Iris pigment epithelial cell (primary cell): ENCODE measurements at regions not wholly inside any gene's neighbourhood (a gene's known extent, or its start where the extent isn't known, plus 50 kb on each side); places are given as distances from the start of the nearest gene placed in this dataset.
A peak's percentile ranks its signal among the peaks of the same experiment; 100 is the strongest.

Experiments used
- DNase-seq: peaks from one replicate; pipeline ENCODE4 v3.0.0-alpha.2; 2011; ENCODE audit warnings: low read depth

DNA sequence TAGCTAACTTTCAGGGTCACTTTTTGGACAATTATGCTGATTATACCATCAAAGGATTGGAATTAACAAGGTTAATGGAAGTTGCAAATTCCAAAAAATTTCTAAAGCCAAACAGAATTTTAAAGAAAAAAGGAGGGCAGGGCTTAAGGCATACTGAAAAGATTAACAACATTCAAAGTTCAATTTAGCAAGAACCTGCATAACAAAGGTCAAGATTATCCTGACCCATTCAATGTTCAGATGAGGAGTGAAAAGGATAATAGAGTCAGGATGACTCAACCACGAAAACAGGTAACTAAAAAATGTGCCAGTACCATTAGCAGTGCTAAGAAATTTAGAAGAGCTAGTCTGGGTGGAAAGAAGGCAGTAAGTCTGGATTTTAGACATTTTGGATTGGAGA lies 139.8 kb upstream of the HNMT start:
- no peak for DNase-seq

DNA sequence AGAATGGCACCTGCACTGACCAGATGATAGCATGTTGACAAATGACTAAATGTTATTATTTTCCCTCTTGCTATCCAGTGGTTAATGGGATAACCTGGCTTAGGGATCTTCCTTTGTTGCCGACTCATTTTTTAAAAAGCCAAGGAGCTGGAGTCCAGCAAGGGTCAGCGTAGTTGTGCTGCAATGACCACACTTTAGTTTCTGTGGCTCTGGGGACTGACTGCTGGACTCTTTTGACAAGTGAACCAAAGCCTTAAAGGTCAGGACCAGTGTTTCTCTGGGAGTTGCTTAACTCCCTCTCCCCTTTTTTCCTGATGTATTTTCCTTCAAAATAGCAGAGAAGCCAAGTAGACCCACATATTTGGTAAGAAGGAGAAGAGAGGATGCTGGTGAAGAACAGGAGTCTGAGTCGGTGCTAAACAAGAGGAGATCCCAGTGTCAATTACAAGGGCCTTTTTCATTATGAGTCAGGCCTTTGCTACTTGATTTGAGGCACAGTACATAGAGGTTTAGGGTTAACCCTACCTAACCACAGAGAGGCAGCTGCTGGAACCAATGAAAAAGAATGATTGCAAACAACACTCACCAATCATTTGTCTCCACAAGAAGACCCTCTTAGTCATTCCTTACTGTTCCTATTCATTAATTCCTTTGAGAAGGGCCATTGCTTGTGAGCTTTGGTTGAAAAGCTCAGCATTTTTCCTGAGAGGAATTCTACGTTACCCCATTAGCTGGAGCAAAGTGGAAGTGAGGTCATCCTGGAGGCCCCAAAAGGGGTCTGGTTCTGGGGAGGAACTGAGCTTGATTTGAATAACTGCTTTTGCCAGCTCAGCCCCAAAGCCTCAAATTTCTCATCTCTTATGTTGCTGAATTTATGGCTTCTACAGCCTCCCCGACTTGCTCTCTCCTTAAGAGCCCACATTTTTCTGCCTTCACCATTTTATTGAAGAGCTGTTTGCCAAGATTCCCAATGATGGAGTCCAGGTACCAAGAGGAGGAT lies 137.6 kb upstream of the HNMT start:
- peak; percentile 1 for DNase-seq

DNA sequence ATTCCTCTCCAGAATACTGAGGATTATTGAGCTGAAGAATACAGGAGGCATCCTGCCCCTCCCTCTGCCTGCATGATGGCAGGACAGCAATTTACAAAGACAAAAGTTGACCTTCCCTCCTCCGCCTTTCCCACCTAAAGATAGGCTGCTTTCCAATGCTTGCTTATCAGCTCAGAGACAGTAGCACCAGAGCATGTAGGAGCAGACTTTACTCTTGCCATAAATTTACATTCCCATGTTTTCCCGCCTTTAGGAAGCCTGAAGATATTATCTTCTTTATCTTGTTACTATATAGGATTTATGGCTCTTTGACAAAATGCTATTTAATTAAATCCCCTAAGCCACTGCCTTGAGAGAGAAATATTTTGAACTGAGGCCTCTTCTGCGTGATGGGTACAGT lies 135.6 kb upstream of the HNMT start:
- no peak for DNase-seq

DNA sequence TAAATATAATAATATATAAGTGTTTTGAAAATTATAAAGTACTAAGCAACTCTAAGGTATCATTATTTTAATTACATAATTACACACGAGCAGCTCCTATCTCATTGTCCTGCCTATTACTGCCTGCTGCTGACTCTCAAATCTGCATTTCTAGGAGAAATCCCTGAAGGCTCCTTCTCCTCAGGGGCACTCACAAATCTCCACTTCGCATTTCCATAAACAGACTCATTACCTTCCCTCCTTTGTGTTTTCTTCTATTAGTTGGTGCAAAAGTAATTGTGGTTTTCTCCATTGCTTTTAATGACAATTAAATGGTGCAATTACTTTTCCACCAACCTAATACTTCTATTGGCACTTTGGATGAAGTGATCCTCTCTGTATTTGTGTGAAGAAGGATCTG lies 135.0 kb upstream of the HNMT start:
- DNase-seq, result no peak

DNA sequence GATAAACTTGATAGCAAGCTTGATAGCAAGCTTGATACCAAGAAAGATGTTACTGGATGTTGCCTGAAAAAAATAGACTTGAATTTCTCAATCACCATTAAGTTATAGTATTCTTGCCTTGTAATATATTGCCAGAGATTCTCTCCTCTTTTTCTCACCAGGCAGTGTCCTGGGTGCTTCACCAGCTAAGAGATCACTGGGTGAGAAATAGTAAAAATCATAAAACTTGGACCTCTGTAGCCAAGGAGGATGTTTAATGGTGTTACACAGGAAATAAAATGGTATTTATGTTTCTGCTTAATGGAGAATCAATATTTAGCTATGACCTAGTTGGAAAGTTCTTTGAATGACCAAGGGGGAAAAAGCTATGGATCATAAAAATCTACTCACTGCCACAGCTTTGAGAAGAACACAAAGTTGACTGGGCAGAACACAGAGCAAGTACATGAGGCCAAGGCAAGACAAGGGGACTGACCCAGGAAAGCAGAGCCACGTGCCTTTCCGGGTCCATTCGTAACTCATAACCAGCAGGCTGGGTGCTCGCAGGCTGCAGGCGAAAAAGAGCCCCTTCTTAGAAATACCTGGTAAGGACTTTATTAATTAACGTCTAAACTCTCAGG lies 129.4 kb upstream of the HNMT start:
- DNase-seq, result no peak

DNA sequence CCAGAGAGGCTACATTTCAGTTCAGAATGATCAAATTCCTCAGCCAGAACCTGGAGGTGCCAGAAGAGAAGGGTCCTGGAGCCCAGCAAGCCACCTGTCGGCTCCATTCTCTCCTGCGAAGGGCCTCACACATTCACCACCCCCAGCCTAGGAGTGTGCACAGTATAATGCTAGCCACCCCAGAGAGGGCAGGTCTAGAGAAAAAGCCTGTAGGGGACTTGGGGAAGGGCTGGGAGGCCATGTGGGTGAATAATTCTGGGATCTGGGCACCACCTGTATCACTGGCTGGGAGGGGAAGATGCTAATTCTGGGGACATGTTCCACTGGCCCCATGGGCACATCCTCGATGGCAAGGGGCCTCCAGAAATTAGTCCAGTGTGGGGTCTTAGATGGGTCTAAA lies 127.6 kb upstream of the HNMT start:
- no peak for DNase-seq

DNA sequence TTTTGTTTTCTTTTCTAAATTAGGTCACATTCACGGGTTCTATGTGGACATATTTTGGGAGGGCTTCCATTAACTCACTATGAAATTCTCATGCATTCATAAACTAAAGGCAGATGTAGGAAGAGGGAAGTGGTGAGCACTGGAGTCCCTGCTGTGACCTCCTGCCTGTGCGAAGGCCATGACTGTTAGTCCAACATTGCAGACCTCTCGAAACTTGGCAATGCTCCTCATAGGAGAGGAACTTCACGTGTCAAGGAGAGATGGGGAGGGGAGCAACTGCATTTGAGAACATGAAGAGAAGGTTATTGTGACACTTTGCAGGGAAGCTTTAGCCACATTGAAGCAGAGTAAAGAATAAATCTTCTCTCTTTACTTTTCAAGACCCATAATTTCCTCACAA lies 126.4 kb upstream of the HNMT start:
- DNase-seq, result peak; percentile 1

DNA sequence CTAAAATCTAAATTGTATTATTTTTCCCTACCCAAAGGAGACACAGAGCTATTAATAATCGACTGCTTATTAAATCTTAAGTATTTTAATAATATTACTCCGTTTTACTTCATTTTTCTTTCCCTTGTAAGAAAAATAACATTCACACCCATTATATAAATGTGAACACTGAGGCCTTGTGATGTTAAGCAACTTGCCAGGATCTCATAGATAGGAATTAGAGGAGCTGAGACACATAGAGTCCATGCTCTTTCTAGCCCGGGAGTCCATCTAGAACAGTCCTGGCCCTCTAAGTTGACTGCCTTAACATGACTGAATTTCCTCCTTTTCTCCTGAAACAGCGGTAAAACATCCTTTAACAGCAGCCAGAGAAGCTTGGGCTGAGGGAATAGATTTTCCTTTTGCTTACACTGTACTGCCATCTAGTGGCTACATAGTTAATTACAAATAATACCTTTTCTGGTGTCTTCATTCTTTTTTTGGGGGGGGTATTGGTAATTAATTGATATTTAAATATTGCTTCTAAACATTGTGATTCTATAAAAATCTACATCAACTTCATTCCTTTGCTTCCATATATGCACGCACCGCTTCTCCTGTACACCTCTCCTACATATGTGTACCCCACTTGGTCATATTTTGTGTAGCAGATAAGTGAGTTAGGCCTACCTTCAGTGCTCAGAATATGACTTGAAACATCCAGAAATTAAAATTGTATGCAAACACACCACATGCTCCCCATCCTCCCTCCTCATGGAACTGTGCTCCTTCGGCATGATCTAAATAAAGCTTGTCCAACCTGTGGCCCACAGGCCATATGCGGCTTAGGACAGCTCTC lies 125.8 kb upstream of the HNMT start:
- peak; percentile 52 for DNase-seq

DNA sequence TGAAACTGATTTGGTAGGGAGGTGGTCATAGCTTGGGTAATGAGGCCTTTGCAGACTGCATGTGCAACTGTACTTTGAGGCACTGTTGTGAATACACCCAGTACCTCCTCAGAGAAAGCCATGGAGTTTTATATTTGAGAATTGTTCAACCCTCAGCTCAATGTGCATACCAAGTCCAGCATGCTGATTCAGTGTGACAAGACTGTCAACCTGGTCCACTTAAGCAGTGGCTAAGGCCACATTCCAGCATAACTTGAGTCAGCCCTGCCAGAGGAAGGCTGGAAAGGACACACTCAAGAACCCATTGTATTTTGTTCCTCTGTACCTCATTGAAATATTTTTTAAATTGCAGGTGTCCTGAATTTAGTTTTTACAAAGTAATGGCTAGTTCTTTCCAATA lies 121.8 kb upstream of the HNMT start:
- no peak for DNase-seq

DNA sequence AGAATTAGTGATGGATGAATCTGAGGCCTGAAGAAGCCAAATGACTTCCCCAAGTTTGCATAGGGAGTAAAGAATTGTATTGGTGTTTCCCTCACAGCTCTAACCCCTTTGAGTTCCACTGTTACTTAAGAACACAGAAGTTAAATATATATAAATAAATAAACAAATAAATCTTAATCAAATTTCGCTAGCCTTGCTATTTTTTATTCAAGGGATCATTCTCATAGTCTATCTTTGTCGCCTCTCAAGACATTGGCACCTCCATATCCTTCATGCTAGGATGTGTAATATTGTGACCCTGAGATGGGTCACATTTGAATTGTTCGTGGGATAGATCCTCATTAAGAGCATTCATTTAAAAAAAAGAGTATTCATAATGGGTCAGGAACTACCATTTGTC lies 121.3 kb upstream of the HNMT start:
- DNase-seq, result no peak

DNA sequence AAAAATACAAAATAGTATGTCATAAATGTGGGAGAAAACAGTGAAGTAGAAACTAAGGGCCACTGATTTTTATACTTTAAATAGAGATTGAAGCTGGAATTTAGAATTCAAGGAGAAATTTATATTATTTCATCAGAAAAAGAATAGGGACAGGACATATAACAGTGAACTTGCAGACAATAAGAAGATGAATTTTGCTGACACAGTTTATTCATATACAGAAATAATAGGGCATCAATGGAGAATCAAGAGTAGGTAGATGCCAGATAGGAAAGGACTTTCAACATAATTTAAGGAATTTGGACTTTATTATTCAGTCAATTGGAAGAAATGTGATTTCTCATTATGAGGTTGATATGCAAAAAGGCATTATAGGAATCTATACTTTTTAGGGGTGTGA lies 118.9 kb upstream of the HNMT start:
- no peak for DNase-seq

DNA sequence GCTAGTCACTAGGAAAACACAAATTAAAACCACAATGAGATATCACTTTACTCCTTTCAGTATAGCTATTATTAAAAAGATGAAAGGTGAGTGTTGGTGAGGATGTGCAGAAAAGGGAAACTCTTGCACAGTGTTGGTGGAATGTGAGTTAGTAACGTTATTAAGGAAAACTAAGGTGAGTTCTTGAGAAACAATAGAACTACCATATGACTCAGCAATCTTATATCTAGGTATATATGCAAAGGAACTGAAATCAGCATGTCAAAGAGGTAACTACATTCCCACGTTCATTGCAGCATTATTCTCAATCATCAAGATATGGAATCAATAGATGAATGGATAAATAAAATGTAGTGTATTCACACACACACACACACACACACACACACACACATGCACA lies 117.3 kb upstream of the HNMT start:
- no peak for DNase-seq

DNA sequence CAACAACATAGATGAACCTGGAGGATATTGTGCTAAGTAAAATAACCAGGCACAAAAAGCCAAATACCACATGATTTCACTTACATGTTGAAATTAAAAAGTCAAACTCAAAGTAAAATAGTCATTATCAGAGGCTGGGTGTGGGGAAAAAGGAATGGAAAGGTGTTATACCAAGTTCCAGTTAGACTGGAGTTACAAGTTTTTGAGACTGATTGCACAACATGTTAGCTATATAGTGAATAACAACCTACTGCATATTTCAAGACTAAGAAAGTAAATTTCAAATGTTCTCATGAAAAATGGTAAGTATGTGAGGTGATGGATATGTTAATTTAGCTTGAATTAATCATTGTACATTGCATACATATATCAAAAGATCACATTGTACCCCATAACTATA lies 116.8 kb upstream of the HNMT start:
- no peak for DNase-seq

DNA sequence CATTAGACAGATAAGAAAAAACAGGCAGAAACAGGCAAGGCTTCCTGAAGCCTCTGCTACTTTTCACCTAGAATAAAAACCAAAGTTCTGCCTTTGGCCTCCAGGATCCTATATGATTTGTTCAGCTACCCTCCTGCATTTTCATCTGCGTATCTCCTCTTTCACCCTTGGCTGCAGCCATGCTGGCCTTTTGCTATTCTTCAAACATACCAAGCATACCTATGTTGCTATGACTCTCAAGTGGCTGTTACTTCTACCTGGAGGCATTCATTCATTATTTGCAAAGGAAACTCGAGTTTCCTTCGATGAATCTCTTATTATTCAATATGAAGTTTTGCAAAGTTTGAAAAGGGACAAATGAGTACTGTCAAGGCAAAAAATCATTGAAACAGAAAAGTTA lies 106.4 kb upstream of the HNMT start:
- DNase-seq, result no peak

DNA sequence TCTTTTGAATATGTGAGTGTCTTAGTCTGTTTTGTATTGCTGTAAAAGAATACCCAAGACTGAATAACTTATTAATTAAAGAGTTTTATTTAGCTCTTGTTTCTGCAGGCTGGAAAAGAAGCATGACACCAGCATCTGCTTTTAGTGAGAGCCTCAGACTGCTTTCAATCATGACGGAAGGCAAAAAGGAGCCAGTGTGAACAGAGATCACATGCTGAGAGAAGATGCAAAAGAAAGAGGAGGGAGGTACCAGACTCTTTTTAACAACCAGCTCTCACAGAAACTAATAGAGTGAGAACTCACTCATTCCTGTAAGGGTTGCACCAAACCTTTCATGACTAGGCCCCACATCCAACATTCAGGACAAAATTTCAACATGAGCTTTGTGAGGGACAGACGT lies 101.6 kb upstream of the HNMT start:
- DNase-seq, result no peak

DNA sequence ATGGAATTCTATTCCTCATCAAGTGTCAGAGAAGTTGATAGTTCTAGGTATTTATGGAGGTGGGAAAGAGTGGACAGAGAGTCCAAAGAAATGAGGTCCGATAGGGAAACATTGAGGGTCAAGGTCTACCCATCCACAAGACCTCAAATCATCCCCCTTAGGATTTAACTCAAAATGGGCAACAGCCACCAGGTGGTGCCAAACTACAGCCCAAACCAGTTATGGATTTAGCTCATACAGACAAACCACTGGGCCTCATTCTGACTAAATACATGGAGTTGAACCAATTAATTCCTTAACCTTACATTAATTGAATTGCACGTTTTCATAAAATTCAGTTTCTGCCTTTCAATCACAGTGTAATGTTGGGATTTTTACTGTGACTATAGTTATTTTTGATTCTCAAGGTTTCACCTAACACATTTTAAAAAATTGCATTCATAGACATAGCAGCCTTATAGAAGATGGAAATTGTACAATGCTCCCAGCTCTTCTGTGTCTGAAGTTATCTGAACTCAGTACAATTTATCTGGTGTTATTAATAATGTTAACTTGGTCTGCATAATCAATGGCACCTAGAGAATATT lies 98.2 kb upstream of the HNMT start:
- peak; percentile 48 for DNase-seq

DNA sequence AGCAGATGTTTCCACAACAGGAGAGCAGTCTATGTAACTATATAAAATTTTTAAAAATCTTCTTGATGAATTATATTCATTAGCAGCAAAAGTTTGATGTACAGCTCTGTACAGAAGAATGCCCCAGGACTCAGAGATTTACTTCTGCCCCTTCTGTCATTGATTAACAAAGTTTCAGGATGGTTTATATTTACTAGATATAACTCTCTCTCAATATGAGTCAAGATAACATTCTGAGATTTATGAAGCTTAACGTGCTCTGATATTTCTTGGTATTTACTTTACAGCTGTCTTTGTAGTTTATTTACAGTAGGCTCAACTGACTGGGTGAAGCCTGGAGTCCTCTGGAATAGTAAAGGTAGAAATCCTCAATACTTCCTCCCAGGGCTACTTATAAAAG lies 93.6 kb upstream of the HNMT start:
- no peak for DNase-seq

DNA sequence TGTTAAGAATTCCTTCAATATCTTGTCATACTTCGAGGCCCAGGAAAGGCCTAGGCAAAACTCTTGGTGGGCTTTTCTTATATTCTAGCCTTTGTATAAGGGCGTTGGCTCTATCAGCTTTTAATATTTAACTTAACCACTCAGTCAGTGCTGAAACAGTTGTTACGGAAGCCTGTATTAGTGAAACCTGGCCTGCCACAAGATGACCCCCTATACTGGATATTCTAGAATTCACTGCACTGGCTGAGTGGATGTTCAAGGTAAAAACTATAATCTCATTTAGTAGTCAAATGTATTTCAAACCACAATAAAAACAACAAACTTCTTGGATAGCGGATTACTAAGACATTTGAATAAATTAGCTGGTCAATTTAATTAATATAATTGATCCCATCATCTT lies 91.7 kb upstream of the HNMT start:
- DNase-seq, result no peak

DNA sequence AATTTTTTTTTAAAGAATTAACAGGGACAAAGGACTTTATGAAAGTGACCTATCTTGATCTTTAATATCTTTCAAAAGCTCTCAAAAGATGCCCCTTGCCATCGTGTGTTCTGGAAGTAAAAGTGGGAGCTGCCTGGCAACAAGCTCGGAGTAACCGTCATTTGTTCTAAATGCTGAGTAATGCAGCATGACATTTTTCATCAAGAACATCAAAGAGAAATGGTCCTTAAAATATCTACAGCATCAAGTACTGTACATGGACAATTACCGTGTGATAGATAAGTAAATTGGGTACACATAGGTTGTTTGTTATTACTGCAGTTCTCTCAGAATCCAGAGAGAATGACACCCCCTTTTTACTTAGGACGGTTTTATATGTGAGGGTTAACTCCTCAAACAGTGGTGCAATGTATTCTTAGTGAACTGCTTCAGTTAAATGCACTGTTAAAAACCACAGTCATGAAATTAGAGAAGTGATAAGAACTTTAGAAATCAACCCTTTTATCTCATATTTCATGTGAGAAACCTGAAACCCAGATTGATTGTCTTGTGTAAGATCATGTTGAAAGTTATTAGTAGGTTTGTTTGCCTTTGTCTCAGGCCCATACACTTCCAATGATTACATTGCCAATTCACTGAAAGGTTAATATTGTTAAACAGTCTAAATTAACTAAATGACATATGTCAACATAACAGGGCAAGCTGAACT lies 90.6 kb upstream of the HNMT start:
- no peak for DNase-seq

DNA sequence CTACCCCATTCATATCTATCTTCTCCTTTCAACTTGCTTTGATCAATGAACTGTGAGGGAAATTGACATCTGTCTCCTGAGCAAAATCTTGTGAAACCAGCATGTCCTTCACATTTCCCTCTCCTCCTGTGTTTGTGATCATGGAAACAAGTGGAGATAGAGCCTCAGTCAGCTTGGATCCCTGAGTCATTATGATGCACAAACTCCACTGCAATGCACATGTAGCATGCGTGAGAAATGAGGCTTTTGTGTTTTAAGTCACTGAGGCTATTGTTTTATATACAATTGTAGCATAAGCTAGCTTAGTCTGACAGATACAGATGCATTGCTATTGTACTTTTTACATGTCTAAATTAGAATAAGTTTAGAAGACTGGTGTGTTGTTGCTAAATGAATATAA lies 85.2 kb upstream of the HNMT start:
- DNase-seq, result peak; percentile 1

DNA sequence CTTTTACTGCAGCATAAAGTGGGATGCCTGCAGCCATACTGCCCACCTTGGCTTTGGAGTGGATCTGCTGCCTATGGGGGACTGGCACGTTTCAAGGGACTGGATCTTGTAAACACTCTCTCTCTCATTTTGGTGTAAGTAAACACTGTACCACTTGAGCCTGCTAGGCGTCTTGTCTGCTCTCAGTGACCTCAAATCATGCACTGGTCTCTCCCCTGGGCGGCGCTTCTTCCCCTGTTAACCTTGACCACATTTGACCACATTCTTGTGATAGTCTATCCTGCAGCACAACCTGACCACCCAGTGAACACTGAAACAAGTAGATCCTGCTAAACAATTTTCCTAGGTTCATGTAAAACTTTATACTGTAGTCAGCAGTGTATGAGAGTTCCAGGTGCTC lies 82.6 kb upstream of the HNMT start:
- no peak for DNase-seq
